Esophagus muscularis mucosa (tissue), 3 donors: ENCODE measurements at regions not wholly inside any gene's neighbourhood (a gene's known extent, or its start where the extent isn't known, plus 50 kb on each side); places are given as distances from the start of the nearest gene placed in this dataset.

ENCODE experiments used
- CTCF ChIP-seq, 3 experiments: fragments of 200-600 bp in 2 of 3; fragments of 450-650 bp in 1 of 3; sonication (generic) in 2 of 3; IDR thresholded peaks; one replicate each; pipeline ENCODE4 v1.5.1; 2017 to 2019; ENCODE audit warnings: antibody characterized with exemption in 3 of 3, mild to moderate bottlenecking in 2 of 3, moderate library complexity in 1 of 3
- EP300 ChIP-seq: sonication (generic); formaldehyde crosslinking; IDR thresholded peaks from one replicate; pipeline ENCODE4 v1.6.1; 2017; ENCODE audit warnings: antibody characterized with exemption

GRCh38 chr20:4574356-4574690 lies 111.9 kb upstream of the PRNP start:
- no peak for TF ChIP-seq EP300
- TF ChIP-seq CTCF (IDR thresholded peaks at IDR 0.05) = no peak
